ENCODE measurements at regions not wholly inside any gene's neighbourhood (a gene's known extent, or its start where the extent isn't known, plus 50 kb on each side); places are given as distances from the start of the nearest gene placed in this dataset.

GRCh38 chr13:100815476-100816046 lies 141.0 kb upstream of the TMTC4 start:
- H3K4me1 ChIP-seq (ENCODE audit: insufficient read depth, low read length, poor library complexity, severe bottlenecking): no peaks in the 10 kb centered on the region
- H3K36me3 ChIP-seq (ENCODE audit: insufficient read depth, low read length): no peaks in the 10 kb centered on the region
- no TSS peak for BruUV-seq (replicated peaks)
- TF ChIP-seq CTCF (conservative IDR thresholded peaks at IDR 0.05; ENCODE audit: low read length) (no peak), EZH2phosphoT487 (IDR thresholded peaks at IDR 0.05; ENCODE audit: borderline replicate concordance, low read depth, low read length) (no peak)
- H3K79me2 ChIP-seq (ENCODE audit: insufficient read depth, low read depth, low read length): no peaks in the 10 kb centered on the region
- H3K4me3 ChIP-seq (ENCODE audit: low read depth, low read length, poor library complexity, severe bottlenecking): no peak overlapping the region
- no peak overlapping the region for H2AFZ ChIP-seq (ENCODE audit: low read length)
- intact Hi-C loops (cut with micrococcal nuclease; ENCODE audit: unreplicated experiment): no loop called here
- H3K9me3 ChIP-seq (ENCODE audit: low read length): no peaks in the 10 kb centered on the region
- CTCF ChIA-PET (ENCODE audit: unreplicated experiment): no interaction called here
- H3K27ac ChIP-seq (ENCODE audit: low read depth, low read length, poor library complexity, severe bottlenecking): no peak overlapping the region
- no peak overlapping the region for H3K4me2 ChIP-seq (ENCODE audit: low read length)
- no peak for DNase-seq (ENCODE audit: low spot score)
- POLR2A ChIA-PET: interaction anchor here (0.6 kb wide), 1 partner anchor 8 kb away, joined by 3 read pairs; no protein-coding TSS in a partner anchor
- H3K9me2 ChIP-seq (ENCODE audit: insufficient read depth, low read length): no peaks in the 10 kb centered on the region
- H4K20me1 ChIP-seq (ENCODE audit: insufficient read depth, low read length): no peaks in the 10 kb centered on the region

GRCh38 chr13:100812982-100813584 lies 138.5 kb upstream of the TMTC4 start:
- no peak overlapping the region for H3K27ac ChIP-seq (ENCODE audit: low read depth, low read length, poor library complexity, severe bottlenecking)
- CTCF ChIA-PET (ENCODE audit: unreplicated experiment): no interaction called here
- no peak for DNase-seq (ENCODE audit: low spot score)
- H4K20me1 ChIP-seq (ENCODE audit: insufficient read depth, low read length): no peaks in the 10 kb centered on the region
- H2AFZ ChIP-seq (ENCODE audit: low read length): no peak overlapping the region
- no peaks in the 10 kb centered on the region for H3K4me1 ChIP-seq (ENCODE audit: insufficient read depth, low read length, poor library complexity, severe bottlenecking)
- H3K36me3 ChIP-seq (ENCODE audit: insufficient read depth, low read length): no peaks in the 10 kb centered on the region
- no TSS peak for BruUV-seq (replicated peaks)
- intact Hi-C loops (cut with micrococcal nuclease; ENCODE audit: unreplicated experiment): no loop called here
- no peaks in the 10 kb centered on the region for H3K9me2 ChIP-seq (ENCODE audit: insufficient read depth, low read length)
- no peak overlapping the region for H3K4me2 ChIP-seq (ENCODE audit: low read length)
- TF ChIP-seq CTCF (conservative IDR thresholded peaks at IDR 0.05; ENCODE audit: low read length): no peak
- no peak for TF ChIP-seq EZH2phosphoT487 (IDR thresholded peaks at IDR 0.05; ENCODE audit: borderline replicate concordance, low read depth, low read length)
- no peaks in the 10 kb centered on the region for H3K79me2 ChIP-seq (ENCODE audit: insufficient read depth, low read depth, low read length)
- H3K4me3 ChIP-seq (ENCODE audit: low read depth, low read length, poor library complexity, severe bottlenecking): no peak overlapping the region
- POLR2A ChIA-PET: no interaction called here
- H3K9me3 ChIP-seq (ENCODE audit: low read length): no peaks in the 10 kb centered on the region

GRCh38 chr13:100811928-100812327 lies 137.3 kb upstream of the TMTC4 start:
- no peaks in the 10 kb centered on the region for H4K20me1 ChIP-seq (ENCODE audit: insufficient read depth, low read length)
- H3K9me2 ChIP-seq (ENCODE audit: insufficient read depth, low read length): no peaks in the 10 kb centered on the region
- H3K9me3 ChIP-seq (ENCODE audit: low read length): no peaks in the 10 kb centered on the region
- intact Hi-C loops (cut with micrococcal nuclease; ENCODE audit: unreplicated experiment): no loop called here
- TF ChIP-seq EZH2phosphoT487 (IDR thresholded peaks at IDR 0.05; ENCODE audit: borderline replicate concordance, low read depth, low read length) (no peak), CTCF (conservative IDR thresholded peaks at IDR 0.05; ENCODE audit: low read length) (no peak)
- no peak for DNase-seq (ENCODE audit: low spot score)
- no TSS peak for BruUV-seq (replicated peaks)
- H2AFZ ChIP-seq (ENCODE audit: low read length): no peak overlapping the region
- H3K4me1 ChIP-seq (ENCODE audit: insufficient read depth, low read length, poor library complexity, severe bottlenecking): no peaks in the 10 kb centered on the region
- H3K4me2 ChIP-seq (ENCODE audit: low read length): no peak overlapping the region
- POLR2A ChIA-PET: no interaction called here
- no peaks in the 10 kb centered on the region for H3K36me3 ChIP-seq (ENCODE audit: insufficient read depth, low read length)
- H3K4me3 ChIP-seq (ENCODE audit: low read depth, low read length, poor library complexity, severe bottlenecking): no peak overlapping the region
- CTCF ChIA-PET (ENCODE audit: unreplicated experiment): no interaction called here
- H3K27ac ChIP-seq (ENCODE audit: low read depth, low read length, poor library complexity, severe bottlenecking): no peak overlapping the region
- H3K79me2 ChIP-seq (ENCODE audit: insufficient read depth, low read depth, low read length): no peaks in the 10 kb centered on the region

Data from OCI-LY7 (cell line).